Keratinocyte (primary cell): ENCODE measurements at regions not wholly inside any gene's neighbourhood (a gene's known extent, or its start where the extent isn't known, plus 50 kb on each side); places are given as distances from the start of the nearest gene placed in this dataset.

Source experiments
- CTCF ChIP-seq, 3 experiments: IDR thresholded peaks in 1 of 3; conservative IDR thresholded peaks in 1 of 3; optimal IDR thresholded peaks in 1 of 3; 2 replicates in 2 of 3; 3 replicates in 1 of 3; pipeline versions ENCODE3 to v1.5.1; 2011; ENCODE audit warnings: low read length in 3 of 3, mild to moderate bottlenecking in 3 of 3, moderate library complexity in 2 of 3, control low read depth in 1 of 3, inconsistent platforms in 1 of 3; ENCODE audit not compliant: insufficient read depth in 2 of 3; ENCODE audit errors: extremely low read depth in 1 of 3
- EZH2 ChIP-seq: IDR thresholded peaks from one replicate; pipeline ENCODE4 v1.6.1; 2012; ENCODE audit warnings: inconsistent platforms, mild to moderate bottlenecking, low read length, moderate library complexity

GRCh38 chr6:134454794-134455193 is 136.9 kb upstream of the SGK1 start:
- TF ChIP-seq CTCF (optimal IDR thresholded peaks at IDR 0.05 in 1 of 3, IDR thresholded peaks at IDR 0.05 in 1 of 3, conservative IDR thresholded peaks at IDR 0.05 in 1 of 3; ENCODE audit: extremely low read depth in 1 of 3, insufficient read depth in 2 of 3, low read length in 3 of 3) (no peak), EZH2 (no peak)
